ENCODE measurements at regions not wholly inside any gene's neighbourhood (a gene's known extent, or its start where the extent isn't known, plus 50 kb on each side); places are given as distances from the start of the nearest gene placed in this dataset.

DNA sequence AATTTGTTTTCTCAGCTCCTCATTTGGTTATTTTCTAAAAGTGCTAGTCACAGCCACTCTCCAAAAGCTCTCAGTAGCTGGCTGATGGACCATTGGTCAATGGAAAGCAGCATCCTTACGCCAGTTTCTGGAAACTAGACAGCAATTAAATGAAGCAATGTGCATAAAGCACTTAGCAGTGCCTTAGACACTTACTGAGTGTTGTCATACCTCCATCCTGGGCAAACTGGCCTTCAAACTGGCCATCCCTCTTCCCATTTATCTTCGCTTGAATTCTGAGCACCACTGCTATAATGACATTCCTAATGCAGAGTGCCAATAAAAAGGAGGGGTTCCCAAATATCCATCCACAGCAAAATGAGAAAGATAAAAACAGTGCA, 209.2 kb downstream of the ENC1 start:
- TF ChIP-seq, protein P1, sequence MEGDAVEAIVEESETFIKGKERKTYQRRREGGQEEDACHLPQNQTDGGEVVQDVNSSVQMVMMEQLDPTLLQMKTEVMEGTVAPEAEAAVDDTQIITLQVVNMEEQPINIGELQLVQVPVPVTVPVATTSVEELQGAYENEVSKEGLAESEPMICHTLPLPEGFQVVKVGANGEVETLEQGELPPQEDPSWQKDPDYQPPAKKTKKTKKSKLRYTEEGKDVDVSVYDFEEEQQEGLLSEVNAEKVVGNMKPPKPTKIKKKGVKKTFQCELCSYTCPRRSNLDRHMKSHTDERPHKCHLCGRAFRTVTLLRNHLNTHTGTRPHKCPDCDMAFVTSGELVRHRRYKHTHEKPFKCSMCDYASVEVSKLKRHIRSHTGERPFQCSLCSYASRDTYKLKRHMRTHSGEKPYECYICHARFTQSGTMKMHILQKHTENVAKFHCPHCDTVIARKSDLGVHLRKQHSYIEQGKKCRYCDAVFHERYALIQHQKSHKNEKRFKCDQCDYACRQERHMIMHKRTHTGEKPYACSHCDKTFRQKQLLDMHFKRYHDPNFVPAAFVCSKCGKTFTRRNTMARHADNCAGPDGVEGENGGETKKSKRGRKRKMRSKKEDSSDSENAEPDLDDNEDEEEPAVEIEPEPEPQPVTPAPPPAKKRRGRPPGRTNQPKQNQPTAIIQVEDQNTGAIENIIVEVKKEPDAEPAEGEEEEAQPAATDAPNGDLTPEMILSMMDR (IDR thresholded peaks at IDR 0.05; ENCODE audit: low read depth, low read length): no peak
- no peak for DNase-seq (ENCODE audit: extremely low read depth, low read depth)

DNA sequence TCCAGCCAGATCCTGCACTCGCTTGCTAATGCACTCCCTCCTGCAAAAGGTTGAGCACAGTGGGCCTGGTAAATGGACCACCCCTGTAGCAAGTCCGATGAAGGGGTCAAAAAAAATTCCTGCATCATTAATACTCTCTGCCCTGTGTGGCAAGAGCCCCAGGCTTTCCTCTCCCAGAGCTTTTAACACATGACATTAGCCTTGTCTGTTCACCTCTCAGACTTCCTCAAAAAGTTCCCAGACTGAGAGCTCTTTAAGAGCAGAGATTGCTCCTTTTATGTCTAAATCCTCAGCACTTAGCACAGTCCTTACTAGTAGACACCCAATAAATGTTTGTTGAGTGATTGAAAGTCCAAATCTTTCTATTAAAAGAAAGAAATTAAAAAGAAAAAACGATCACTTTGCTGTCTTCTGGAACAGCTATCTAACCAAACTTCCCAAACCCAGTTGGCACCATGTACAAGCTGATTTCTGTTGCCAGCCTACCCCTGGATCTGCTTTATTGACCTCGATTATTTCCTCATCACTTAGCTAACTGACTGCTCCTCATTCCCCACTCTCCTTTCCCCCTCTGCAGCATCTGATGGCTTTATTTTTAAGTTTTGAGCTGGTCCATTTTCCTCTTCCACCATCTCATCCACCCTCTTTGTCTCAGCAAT, 209.8 kb downstream of the ENC1 start:
- TF ChIP-seq, protein P1 (IDR thresholded peaks at IDR 0.05; ENCODE audit: low read depth, low read length): no peak
- no peak for DNase-seq (ENCODE audit: extremely low read depth, low read depth)

DNA sequence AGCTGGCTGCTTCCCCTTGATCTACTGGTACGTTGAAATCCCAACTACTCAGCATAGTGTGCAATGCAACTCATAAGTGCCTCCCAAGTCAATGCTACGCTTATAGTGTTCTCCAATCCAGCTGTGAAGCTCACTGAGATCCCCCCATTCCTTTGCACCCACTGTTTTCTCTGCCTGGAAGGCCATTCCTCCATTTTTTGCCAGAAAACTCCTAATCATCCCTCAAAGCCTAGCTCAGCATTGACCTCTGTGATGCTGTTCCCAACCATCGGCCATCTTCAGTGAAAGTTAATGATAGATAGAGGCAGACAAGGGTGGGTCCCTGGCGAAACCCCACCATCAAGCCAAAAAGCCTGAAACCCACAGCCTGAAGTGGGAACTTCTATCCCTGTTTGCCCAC, 211.0 kb downstream of the ENC1 start:
- DNase-seq (ENCODE audit: extremely low read depth, low read depth): no peak
- TF ChIP-seq, protein P1 (IDR thresholded peaks at IDR 0.05; ENCODE audit: low read depth, low read length): no peak

DNA sequence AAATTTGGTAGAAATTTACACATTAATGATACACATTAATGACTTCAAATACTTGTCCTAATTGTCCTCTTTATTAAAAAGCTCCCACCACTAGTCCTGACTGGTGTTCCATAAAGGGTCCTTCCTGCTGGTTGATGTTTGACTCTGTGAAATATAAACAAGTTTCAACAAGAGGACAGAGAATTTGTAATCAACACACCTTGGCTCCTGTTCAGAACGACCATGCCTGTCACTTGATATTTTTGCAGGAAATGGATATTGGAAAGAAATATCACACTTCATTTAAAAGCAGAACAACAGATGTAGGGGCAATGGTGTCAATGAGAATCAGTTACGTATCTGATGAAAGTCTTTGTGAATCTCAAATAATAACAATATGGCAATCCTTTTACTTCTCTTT, 211.7 kb downstream of the ENC1 start:
- TF ChIP-seq, protein P1 (IDR thresholded peaks at IDR 0.05; ENCODE audit: low read depth, low read length): no peak
- DNase-seq (ENCODE audit: extremely low read depth, low read depth): no peak

DNA sequence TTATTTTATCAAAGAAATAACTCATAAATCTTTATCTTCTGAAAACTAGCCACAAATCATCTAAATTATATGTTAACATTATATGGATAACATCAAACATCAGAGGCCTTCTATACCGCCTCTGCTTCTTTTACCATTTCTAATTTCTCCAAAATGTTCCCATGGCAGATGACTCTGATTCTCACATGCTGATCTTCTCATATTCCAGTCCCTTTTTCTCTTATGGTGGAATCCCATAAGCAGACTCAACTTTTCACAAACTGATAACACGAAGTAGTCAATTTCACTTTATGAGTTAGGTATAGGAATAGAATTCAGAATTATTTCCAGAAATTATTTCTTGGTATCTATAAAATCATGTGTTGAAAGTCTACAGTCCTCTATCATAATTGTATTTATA, 212.3 kb downstream of the ENC1 start:
- TF ChIP-seq, protein P1 (IDR thresholded peaks at IDR 0.05; ENCODE audit: low read depth, low read length): no peak
- DNase-seq (ENCODE audit: extremely low read depth, low read depth): no peak

DNA sequence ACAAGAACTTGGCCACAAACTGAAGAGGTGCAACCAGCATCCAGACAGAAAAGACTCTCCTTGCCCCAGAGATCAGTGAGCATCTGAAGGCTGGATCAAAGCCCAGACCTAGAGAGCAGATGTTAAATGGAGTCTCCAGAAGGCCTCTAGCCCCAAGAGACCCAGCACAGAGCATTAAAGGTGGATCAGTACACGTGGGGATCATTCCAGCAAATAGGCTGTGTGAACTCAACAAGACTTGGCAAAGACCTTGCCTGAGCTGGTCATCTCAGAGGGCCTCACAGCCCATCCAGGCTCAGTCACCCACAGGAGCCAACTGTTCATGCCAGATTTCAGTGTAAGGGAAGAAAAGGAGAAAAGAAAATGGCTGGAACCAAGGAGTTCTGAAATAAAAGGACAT, 214.0 kb downstream of the ENC1 start:
- DNase-seq (ENCODE audit: extremely low read depth, low read depth): no peak
- TF ChIP-seq, protein P1 (IDR thresholded peaks at IDR 0.05; ENCODE audit: low read depth, low read length): no peak

DNA sequence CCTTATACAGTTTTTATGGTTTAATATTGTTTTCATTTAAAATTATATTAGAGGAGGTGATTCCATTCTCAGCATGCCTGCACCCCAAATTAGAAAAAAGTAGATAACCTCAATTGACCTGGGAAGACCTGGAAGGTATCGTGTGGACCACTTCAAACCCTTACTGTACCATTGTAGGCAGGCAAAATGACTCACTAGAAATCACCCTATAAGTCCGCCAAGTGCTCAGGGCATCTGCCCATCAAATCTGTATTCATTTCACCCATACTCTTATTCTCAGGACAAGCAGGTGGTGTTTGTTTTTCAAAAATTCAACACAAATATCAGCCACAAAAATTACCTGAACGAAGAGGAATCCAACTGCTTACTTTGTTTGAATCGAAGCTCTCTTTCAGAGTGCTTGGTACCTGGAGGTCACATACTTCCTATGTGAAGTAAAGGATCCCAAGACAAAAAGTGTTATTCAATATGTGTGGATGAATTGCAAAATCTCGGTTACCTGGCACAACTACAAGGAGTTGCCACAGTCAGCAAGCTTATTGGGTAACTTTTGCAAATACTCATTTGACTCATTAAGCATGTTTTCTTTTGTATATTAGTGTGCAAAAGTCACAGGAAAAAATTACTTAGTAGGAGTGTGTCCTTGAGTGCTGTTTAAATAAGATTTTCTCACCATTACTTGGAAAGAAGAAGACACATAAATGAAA, 216.2 kb downstream of the ENC1 start:
- DNase-seq (ENCODE audit: extremely low read depth, low read depth): no peak
- TF ChIP-seq, protein P1 (IDR thresholded peaks at IDR 0.05; ENCODE audit: low read depth, low read length): no peak

Data from AG09319 (cell line).